ENCODE measurements at regions not wholly inside any gene's neighbourhood (a gene's known extent, or its start where the extent isn't known, plus 50 kb on each side); places are given as distances from the start of the nearest gene placed in this dataset.

- TF ChIP-seq, protein P1, sequence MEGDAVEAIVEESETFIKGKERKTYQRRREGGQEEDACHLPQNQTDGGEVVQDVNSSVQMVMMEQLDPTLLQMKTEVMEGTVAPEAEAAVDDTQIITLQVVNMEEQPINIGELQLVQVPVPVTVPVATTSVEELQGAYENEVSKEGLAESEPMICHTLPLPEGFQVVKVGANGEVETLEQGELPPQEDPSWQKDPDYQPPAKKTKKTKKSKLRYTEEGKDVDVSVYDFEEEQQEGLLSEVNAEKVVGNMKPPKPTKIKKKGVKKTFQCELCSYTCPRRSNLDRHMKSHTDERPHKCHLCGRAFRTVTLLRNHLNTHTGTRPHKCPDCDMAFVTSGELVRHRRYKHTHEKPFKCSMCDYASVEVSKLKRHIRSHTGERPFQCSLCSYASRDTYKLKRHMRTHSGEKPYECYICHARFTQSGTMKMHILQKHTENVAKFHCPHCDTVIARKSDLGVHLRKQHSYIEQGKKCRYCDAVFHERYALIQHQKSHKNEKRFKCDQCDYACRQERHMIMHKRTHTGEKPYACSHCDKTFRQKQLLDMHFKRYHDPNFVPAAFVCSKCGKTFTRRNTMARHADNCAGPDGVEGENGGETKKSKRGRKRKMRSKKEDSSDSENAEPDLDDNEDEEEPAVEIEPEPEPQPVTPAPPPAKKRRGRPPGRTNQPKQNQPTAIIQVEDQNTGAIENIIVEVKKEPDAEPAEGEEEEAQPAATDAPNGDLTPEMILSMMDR (IDR thresholded peaks at IDR 0.05 in 8 of 11, conservative IDR thresholded peaks at IDR 0.05 in 3 of 11): no peak
- TF ChIP-seq POLR2AphosphoS5 (IDR thresholded peaks at IDR 0.05): no peak
Measured at GRCh38 chr3:177596816-177597271, 399.6 kb upstream of the TBL1XR1 start.

All from spleen (tissue), 7 donors.